K562 (cell line): ENCODE measurements at regions not wholly inside any gene's neighbourhood (a gene's known extent, or its start where the extent isn't known, plus 50 kb on each side); places are given as distances from the start of the nearest gene placed in this dataset.

Experiments used
- ATAC-seq: fragments of 200-7000 bp; cut with Tn5 transposase; 3 replicates; pipeline ENCODE4 v1.9.1; 2020; ENCODE audit warnings: moderate library complexity
- BruUV-seq: library from RNA; stranded (reverse); fragments of 400-500 nt; replicated peaks from 2 replicates; lab custom pipeline; 2021; lab: Mats Ljungman, UMichigan
- CTCF ChIA-PET: fragments of 300-600 bp; formaldehyde crosslinking; extraction: SDS; loops from one replicate; lab custom pipeline; 2021; ENCODE audit warnings: low intra/inter-chr PET ratio; lab: Yijun Ruan, JAX
- POLR2A ChIA-PET: fragments of 300-600, 350-650 bp; sonication (Branson Sonifier 250); formaldehyde crosslinking; extraction: SDS; loops from one replicate; lab custom pipeline; 2021; ENCODE audit warnings: antibody characterized with exemption, inconsistent platforms; lab: Yijun Ruan, JAX
- DNase-seq, 4 experiments: peaks; one replicate each; pipeline versions ENCODE4 v3.0.0 to v3.0.0-alpha.2; 2011 to 2018; ENCODE audit warnings: low spot score in 3 of 4, mixed read lengths in 3 of 4; ENCODE audit errors: extremely low read depth in 1 of 4
- FAIRE-seq: peaks from 2 replicates; lab custom pipeline; 2011; peaks lifted over from hg19 to GRCh38; lab: Jason Lieb, UNC
- H2AFZ ChIP-seq: 2 replicates; pipeline ENCODE4 v1.6.0; 2011; ENCODE audit warnings: low read depth, low read length, control low read depth, inconsistent platforms
- H3K27ac ChIP-seq: fragments of 200-600 bp; 3 replicates; pipeline ENCODE4 v1.8.0; 2011; ENCODE audit warnings: low read depth, mild to moderate bottlenecking, control low read depth, inconsistent platforms, low read length, moderate library complexity, mixed read lengths; ENCODE audit errors: extremely low read depth
- H3K27me3 ChIP-seq, 2 experiments: fragments of 300-600 bp in 1 of 2; 2 replicates in 1 of 2; 3 replicates in 1 of 2; pipeline versions ENCODE4 v1.6.0 to v1.8.0; 2011; ENCODE audit warnings: inconsistent platforms in 2 of 2, low read length in 2 of 2, mild to moderate bottlenecking in 1 of 2, mixed read lengths in 1 of 2, moderate library complexity in 1 of 2; ENCODE audit not compliant: control insufficient read depth in 2 of 2, insufficient read depth in 2 of 2
- H3K36me3 ChIP-seq: fragments of 300-600 bp; 3 replicates; pipeline ENCODE4 v1.8.0; 2011; ENCODE audit warnings: mild to moderate bottlenecking, low read length, inconsistent platforms; ENCODE audit not compliant: control insufficient read depth, insufficient read depth
- H3K4me1 ChIP-seq, 2 experiments: fragments of 200-600 bp in 1 of 2; replicated peaks in 1 of 2; 2 replicates in 1 of 2; 3 replicates in 1 of 2; pipeline versions ENCODE4 v1.5.1 to v1.8.0; 2011; ENCODE audit warnings: inconsistent platforms in 2 of 2, low read length in 2 of 2, mild to moderate bottlenecking in 1 of 2, mixed read lengths in 1 of 2, moderate library complexity in 1 of 2; ENCODE audit not compliant: control insufficient read depth in 2 of 2, insufficient read depth in 2 of 2
- H3K4me2 ChIP-seq: 2 replicates; pipeline ENCODE4 v1.6.1; 2011; ENCODE audit warnings: low read length, control low read depth, inconsistent platforms, mixed read lengths; ENCODE audit not compliant: insufficient read depth
- H3K4me3 ChIP-seq: fragments of 200-600 bp; sonication (generic), shearing (Covaris generic); 2 replicates; pipeline ENCODE4 v1.5.1; 2016; ENCODE audit warnings: control low read depth, inconsistent platforms
- H3K79me2 ChIP-seq: fragments of 200-600 bp; 3 replicates; pipeline ENCODE4 v1.8.0; 2011; ENCODE audit warnings: low read length, inconsistent platforms; ENCODE audit not compliant: control insufficient read depth, insufficient read depth
- H3K9ac ChIP-seq, 2 experiments: 2 replicates each; pipeline versions ENCODE4 v1.6.0 to v1.6.1; 2011; ENCODE audit warnings: low read depth in 2 of 2, low read length in 2 of 2, control low read depth in 1 of 2, inconsistent platforms in 1 of 2, mild to moderate bottlenecking in 1 of 2, mixed read lengths in 1 of 2; ENCODE audit not compliant: insufficient read depth in 1 of 2
- H3K9me1 ChIP-seq: one replicate; pipeline ENCODE4 v1.6.0; 2011; ENCODE audit warnings: inconsistent platforms, mild to moderate bottlenecking, low read length, moderate library complexity; ENCODE audit not compliant: control insufficient read depth, insufficient read depth
- H3K9me3 ChIP-seq: replicated peaks from 2 replicates; pipeline ENCODE4 v1.5.1; 2011; ENCODE audit warnings: low read depth, low read length, inconsistent platforms; ENCODE audit not compliant: control insufficient read depth, insufficient read depth
- H4K20me1 ChIP-seq: replicated peaks from 2 replicates; pipeline ENCODE4 v1.6.1; 2011; ENCODE audit warnings: low read length, inconsistent platforms, mixed read lengths; ENCODE audit not compliant: control insufficient read depth, insufficient read depth
- IRF9 ChIP-seq: fragments of 450-650 bp; IDR thresholded peaks from 2 replicates; pipeline ENCODE4 v1.6.1; 2016; ENCODE audit warnings: missing biosample characterization, missing genetic modification characterization
- SP1 ChIP-seq: sonication (generic); formaldehyde crosslinking; IDR thresholded peaks from 2 replicates; pipeline ENCODE4 v1.8.1; 2022; ENCODE audit warnings: mild to moderate bottlenecking, missing genetic modification reagents
- TRIM24 ChIP-seq, 2 experiments: fragments of 450-650 bp; IDR thresholded peaks; 2 replicates each; pipeline ENCODE4 v1.6.1; 2016
- ZFPM2 ChIP-seq: fragments of 250-450 bp; sonication (Bioruptor Pico); IDR thresholded peaks from 2 replicates; pipeline ENCODE4 v1.5.1; 2022; ENCODE audit warnings: mild to moderate bottlenecking
- ZNF277 ChIP-seq: fragments of 250-450 bp; sonication (Bioruptor Pico); IDR thresholded peaks from 2 replicates; pipeline ENCODE4 v1.8.0; 2022; ENCODE audit warnings: inconsistent platforms, mild to moderate bottlenecking, moderate library complexity, borderline replicate concordance
- ZNF316 ChIP-seq: fragments of 450-650 bp; IDR thresholded peaks from 2 replicates; pipeline ENCODE4 v1.6.1; 2016
- ZNF384 ChIP-seq: IDR thresholded peaks from 2 replicates; pipeline ENCODE4 v1.6.1; 2012; ENCODE audit warnings: low read depth, low read length, improper control_type of control experiment
- WGBS: fragments of 100-300 bp; shearing (Covaris generic); methylation state at CpG from one replicate; pipeline ENCODE4 v1.1.6; 2016; ENCODE audit warnings: low coverage, mixed read lengths; ENCODE audit not compliant: insufficient coverage; ENCODE audit errors: missing lambda C conversion rate; 5-methylcytosine and 5-hydroxymethylcytosine counted together
- in situ Hi-C: fragments of 300-500 bp; cut with MboI; formaldehyde crosslinking; loops from 4 replicates; pipeline ENCODE4 v1.15.0; 2018; ENCODE audit warnings: inconsistent platforms, mixed read lengths
- intact Hi-C: fragments of 100-400 bp; cut with micrococcal nuclease; formaldehyde crosslinking; loops from 2 replicates; pipeline ENCODE4 v1.14.2; 2022

GRCh38 chr6:22059126-22059525, 237.7 kb downstream of the PRL start:
- Histone ChIP-seq H3K36me3 (no peaks in the 10 kb centered on the region), H3K79me2 (no peaks in the 10 kb centered on the region), H3K9me1 (no peaks in the 10 kb centered on the region), H3K9ac (no peak overlapping the region), H3K9me3 (no peaks in the 10 kb centered on the region), H3K4me1 (peaks cover 0 to 4% of the 10 kb centered on the region in 2 experiments; a peak in 1 of 5 replicates), H3K4me2 (no peak overlapping the region), H3K27me3 (no peaks in the 10 kb centered on the region), H3K4me3 (no peak overlapping the region), H3K27ac (no peak overlapping the region), H2AFZ (peak overlapping the region; percentile 36; the same call in 1 of the 2 replicates), H4K20me1 (no peaks in the 10 kb centered on the region)
- TF ChIP-seq ZNF316: 0 out of 2 replicates have a peak, but pooled peaks have one; percentile 5
- TF ChIP-seq SP1 (CRISPR knock-in tag): no peak
- no peak for TF ChIP-seq ZNF277 (CRISPR knock-in tag)
- TF ChIP-seq ZFPM2 (CRISPR knock-in tag): no peak
- no peak for TF ChIP-seq IRF9 (tag)
- no peak for TF ChIP-seq ZNF384
- TF ChIP-seq TRIM24 (IDR thresholded peaks at IDR 0.05): no peak
- in situ Hi-C loops (no loop called here), intact Hi-C loops (no loop called here)
- FAIRE-seq: no peak
- ChIA-PET CTCF (no interaction called here), POLR2A (interaction anchor here (0.8 to 1.2 kb wide), 2 partner anchors 16 to 19 kb away, joined by 3 to 4 read pairs; no protein-coding TSS in a partner anchor)
- DNase-seq: no peak
- 40% methylated on average over 3 of the region's 3 CpGs for WGBS
- no TSS peak for BruUV-seq
- no peak; the same call in 2 of the 3 replicates for ATAC-seq
